Activated CD8-positive, alpha-beta memory T cell treated with anti-CD3 and anti-CD28 coated beads, Interleukin-2, amount 50 U/mL, for 4 hours (primary cell): ENCODE measurements at regions not wholly inside any gene's neighbourhood (a gene's known extent, or its start where the extent isn't known, plus 50 kb on each side); places are given as distances from the start of the nearest gene placed in this dataset.
"Not testable (repeated sequence)": the region's sequence is repeated elsewhere in the genome, so short reads cannot be mapped to it uniquely, and the experiment has no call there.

Source experiments
- DNase-seq: peaks from one replicate; pipeline ENCODE4 v3.0.0-alpha.2; 2020

DNA sequence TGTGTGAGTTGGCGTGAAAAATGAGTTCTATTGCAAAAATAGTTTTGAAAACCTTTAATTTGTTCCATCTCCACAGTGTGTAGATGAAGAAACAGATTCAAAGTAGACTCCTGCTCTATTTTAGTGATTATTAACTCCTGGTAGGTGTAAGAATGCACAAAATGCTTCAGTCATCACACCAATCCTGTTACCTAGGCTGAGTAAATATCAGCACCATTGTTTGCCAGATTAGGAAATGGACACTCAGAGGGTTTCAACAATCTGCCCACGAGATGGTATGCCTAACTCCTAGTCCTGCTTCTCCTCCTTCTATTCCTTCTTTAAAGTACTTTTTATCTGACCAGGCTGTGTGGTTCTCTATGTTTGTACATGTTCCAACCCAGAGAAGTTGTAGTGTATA lies 108.9 kb upstream of the AHI1 start:
- DNase-seq, result no peak

DNA sequence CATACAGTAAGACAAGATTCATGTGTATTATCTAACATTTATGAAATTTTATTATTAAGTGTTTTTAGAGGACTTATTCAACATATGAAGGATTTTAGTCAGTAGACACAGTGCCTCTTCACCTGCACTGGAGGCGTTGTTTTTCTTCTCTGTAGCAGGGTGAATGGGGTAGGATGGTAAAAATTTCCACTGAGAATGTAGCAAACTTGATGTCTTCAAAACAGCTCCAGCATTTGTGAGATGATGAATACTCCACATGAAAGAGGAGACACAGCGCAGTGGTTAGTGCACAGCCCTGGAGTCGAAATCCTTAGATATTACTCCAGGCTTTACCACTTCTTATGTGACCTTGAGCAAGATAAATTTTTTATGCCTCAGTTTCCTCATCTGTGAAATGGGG lies 110.5 kb upstream of the AHI1 start:
- DNase-seq, result no peak

- DNase-seq, result not testable (repeated sequence)
These were observed 112.7 kb upstream of the AHI1 start for GRCh38 chr6:135610192-135610591.

DNA sequence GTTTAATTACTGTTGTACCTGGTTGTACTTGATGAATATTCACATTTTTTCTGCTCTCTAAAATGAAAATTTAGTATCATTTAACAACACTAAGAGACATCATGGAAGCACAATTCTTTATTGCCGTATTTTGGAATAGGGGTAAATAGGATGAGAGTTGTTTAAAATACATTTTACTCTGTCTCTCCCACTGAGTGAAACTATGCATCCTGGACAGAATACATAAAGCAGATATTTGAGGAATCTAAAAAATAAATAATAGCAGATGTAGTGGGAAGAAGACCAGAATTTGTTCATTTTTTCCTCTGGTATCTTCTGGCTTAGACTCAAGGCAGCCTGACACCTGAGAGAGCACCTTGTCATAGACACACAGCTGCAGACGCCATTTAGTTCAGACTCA lies 119.1 kb upstream of the AHI1 start:
- no peak for DNase-seq

- no peak for DNase-seq
These were observed 119.7 kb upstream of the AHI1 start for GRCh38 chr6:135617222-135617621.

DNA sequence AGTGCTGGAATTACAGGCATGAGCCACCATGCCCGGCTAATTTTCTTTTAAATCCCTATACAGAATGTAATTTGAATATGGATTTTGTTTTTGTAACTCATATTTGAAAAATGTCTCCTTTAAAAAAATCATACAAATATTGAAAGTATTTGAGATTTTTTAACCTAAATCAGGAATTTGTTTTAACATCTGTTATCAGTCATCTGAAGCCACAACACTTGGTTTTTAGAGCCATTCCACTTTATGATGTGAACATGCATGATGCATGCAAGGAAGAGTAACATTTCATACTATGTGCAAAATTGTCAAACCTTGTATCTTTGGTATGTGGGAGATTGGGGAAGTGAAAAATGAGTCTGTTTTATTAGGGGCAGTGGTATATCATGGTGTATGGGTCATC lies 124.5 kb upstream of the AHI1 start:
- no peak for DNase-seq

DNA sequence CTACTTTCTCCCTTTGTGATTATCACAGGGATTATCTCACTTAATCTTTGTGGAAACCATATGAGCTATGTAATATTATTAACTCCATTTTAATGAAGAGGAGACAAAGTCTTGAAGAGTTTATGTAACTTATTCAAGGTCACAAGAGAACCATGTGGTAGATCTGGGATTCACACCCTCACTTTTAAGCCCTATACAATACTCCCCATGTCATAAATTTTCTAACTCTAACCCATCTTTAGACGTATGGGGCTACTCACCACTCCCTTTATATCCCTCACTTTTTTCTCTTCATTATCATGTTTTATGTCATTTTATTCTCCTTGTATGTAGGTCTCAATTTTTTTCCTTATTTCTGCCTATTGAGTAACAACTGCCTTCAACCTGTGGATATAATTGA lies 126.4 kb upstream of the AHI1 start:
- DNase-seq, result no peak

DNA sequence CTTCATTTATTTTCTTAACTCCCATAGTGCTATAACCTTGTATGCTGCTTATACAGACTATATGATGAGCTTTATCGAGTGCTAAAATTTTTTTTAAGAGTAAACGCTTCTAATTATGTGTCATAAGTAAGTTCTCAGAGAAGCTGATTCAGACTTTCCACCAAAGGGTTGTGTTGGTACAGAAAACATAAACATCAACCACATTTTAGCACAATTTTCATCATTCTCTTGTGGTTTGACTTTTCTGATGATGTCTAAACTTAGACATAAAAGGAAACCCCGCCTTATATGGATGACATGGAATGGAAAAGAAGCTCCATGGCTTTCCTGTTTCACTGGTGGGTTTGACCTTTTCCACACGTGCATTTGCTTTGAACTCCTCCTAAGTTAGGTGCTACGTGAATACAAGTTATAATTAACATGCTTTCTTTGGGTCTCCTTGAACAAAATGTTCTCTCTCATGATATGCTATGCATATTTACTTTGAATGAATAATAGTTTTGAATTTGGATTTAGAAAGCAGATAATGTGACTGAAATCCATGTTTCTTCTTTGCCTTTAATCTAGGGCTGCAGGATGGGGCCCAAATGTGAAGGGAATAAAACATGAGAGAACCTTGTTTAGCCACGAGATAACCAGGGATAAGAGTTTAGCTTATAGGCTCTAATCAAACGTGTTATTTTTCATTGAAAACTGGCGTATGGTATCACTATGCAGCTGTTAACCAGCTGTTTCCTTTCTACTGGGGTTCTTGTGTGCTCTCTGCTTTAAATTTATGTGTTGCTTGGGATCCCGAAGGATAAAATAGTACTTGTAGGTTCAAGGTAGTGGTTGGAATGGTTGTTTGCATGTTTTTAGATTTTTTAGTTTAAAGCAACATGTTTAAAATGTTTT lies 127.1 kb upstream of the AHI1 start:
- DNase-seq, result no peak

- DNase-seq, result not testable (repeated sequence)
These were observed 128.5 kb upstream of the AHI1 start for GRCh38 chr6:135626001-135626400.

DNA sequence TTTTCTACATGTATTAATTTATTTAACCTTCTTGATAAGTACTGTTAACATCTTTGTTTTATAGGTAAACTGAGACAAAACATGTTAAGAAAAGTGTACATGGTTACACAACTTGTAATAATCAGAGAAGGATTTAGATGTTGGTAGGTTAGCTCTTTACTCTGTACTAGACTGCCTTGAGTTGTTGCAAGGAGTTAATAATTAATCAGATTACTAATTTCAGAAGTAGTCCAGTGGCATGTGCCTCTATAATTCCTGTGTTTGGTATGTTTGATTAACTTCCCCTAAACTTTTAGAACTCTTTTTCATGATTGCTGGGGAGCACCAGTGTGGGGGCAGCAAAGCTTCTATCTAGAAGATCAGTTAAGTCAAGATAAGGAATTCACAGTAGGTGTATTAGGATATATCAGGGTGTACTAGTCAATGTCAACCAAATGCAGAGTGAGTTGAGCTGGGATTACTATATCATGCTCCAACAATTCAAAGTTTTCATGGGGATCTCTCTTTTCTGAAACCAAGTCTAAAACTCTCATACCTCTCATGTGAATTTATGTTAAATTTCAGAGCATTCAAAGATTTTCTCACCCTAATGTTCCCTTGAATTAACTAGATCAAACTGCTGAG lies 129.7 kb upstream of the AHI1 start:
- no peak for DNase-seq

DNA sequence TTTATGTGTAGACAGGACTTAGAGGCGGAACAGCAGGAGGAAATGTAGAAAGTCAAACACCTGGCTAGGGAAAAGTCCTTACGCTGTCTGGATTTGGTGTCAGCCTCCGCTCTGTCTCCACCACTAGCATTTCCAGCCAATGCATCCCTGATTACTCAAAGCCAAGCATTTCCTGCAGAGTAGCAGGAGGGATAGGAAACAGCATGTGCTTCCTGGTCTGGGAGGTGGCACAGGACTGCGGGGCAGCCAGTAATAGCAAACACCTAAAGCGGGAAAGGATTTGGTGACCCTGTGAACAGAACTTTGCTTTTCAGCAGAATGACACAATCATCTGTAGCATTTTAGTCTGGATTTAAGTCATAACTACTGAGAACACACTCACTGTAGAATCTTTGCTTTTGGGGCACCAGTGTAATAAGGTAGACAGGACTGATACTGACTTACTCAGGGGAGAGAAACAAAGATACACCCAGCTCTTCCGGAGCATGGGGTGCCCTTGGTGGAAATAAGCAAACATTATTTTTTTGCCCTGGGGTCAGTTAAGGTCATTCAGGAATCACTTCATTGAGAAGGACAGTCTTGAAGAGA lies 133.3 kb upstream of the AHI1 start:
- DNase-seq, result no peak

GRCh38 chr6:135631821-135632220 lies 134.3 kb upstream of the AHI1 start:
- DNase-seq, result no peak

DNA sequence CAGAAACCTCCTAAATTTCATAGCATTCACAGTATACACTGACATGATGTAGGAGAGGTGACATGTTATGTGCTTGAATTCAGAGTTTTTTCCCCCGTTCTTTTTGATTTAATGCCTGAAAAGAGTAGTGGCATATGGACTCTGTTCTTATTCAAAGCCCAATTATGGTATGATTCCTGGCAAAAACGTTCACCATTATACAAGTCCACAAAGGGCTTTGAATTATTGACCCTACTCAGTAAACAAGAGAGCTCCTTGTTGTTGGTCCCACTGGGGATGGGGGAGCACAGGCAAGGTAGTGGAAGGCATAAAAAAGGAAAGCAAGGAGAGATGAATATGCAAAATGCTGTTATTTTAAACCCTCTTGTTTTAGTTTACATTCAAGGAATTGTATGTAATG lies 136.0 kb upstream of the AHI1 start:
- no peak for DNase-seq

DNA sequence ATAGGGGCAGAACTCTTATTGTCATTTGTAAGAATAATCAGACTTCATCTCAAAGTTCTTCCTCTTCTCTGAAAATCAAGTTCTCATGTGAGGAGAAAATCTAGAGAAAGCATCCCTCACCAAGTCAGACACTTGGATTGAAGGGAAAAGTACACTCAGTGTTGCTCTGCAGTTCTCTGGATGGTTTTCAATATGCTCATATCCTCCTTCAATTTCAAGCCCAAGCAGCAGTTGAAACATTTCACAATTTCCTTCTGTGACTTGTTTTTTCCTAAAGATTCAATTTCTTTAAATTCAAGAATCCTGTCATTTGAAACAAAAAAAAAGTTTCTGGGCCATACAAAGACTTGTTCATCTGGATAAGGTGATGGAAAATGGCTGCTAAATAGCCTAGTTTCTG lies 140.2 kb upstream of the AHI1 start:
- DNase-seq, result no peak

GRCh38 chr6:135638108-135638507 lies 140.6 kb upstream of the AHI1 start:
- DNase-seq, result no peak

GRCh38 chr6:135640048-135640447 lies 142.5 kb upstream of the AHI1 start:
- DNase-seq, result no peak

- no peak for DNase-seq
These were observed 143.0 kb upstream of the AHI1 start for GRCh38 chr6:135640449-135641111.

DNA sequence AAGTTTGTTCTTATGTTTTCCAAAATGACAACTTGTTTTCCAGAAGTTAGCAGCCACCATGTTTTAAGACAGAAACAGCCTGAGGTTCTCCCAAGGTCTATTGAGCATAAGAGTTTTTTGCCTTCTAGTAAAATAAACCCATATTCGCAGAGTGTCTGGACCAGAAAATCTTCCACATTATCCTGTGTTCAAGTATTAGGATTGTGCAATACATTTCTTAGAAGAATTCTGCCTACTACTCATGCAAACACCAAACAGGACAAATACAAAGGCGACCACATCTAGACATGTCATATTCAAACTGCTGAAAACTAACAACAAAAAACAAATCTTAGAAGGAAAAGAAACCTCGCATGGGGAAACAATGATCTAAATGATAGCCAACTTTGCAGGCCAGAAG lies 145.4 kb upstream of the AHI1 start:
- DNase-seq, result no peak

DNA sequence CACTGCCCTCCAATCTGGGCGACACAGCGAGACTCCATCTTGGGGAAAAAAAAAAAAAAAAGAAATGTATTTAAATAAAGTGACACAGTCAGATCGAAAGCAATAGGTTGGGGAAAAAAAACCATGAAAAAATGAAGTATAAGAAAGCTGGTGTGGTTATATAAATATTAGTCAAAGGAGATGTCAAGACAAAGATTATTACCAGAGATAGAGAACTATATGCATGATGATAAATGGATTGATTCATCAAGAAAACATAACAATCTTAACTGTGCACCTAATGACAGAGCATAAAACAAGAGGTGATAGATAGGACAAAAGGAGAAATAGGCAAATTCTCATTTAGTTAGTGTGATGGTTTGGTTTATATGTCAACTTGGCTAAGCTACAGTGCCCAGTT lies 146.9 kb upstream of the AHI1 start:
- DNase-seq, result no peak

DNA sequence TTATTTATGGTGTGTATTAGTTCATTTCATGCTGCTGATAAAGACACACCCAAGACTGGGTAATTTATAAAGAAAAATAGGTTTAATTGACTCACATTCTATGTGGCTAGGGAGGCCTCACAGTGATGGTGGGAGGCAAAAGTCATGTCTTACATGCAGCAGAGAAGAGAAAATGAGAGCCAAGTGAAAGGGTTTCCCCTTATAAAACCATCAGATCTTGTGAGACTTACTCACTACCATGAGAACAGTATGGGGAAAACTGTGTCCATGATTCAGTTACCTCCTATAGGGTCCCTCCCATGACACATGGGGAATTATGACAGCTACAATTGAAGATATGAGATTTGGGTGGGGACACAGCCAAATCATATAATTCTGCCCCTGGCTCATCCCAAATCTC lies 150.0 kb upstream of the AHI1 start:
- DNase-seq, result no peak

- DNase-seq, result no peak
These were observed 154.6 kb upstream of the AHI1 start for GRCh38 chr6:135651964-135652755.

DNA sequence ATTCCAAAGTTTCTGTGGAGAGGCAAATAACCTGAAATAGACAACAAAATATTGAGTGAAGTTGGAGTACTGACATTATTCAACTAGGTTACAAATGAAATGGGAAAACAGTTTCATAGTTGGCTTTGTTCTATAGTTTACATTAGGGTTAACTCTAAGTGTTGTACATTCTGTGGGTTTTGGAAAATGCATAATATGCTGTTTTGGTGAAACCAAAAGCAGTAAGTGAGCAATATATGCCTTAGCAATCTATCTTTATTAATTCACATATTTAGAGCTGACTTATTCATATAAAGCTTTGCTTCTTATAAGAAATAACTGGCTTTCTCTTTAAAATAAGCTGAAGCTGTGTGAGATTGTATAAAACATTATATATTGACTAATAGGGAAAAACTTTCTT lies 157.5 kb upstream of the AHI1 start:
- no peak for DNase-seq

DNA sequence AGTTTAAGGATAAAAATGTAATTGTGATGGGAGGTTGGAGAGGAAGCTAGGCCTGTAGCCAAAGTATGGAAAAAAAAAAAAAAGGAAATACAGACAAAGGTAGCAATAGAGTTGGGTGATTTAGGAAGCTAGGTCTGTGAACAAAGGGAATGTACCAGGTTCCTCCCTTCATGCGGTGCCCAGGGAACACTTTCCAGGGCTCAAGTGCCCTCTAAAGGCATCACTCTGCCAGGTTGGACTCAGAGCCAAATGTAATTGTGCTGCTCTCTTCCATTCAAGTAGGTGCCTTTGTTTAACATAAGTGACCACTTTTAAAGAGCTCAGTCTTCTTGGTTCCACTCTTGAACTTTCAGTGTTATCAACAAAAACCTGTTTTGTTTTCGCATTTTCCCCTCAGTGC lies 159.7 kb upstream of the AHI1 start:
- DNase-seq, result no peak
